ENCODE measurements at regions not wholly inside any gene's neighbourhood (a gene's known extent, or its start where the extent isn't known, plus 50 kb on each side); places are given as distances from the start of the nearest gene placed in this dataset.

DNA sequence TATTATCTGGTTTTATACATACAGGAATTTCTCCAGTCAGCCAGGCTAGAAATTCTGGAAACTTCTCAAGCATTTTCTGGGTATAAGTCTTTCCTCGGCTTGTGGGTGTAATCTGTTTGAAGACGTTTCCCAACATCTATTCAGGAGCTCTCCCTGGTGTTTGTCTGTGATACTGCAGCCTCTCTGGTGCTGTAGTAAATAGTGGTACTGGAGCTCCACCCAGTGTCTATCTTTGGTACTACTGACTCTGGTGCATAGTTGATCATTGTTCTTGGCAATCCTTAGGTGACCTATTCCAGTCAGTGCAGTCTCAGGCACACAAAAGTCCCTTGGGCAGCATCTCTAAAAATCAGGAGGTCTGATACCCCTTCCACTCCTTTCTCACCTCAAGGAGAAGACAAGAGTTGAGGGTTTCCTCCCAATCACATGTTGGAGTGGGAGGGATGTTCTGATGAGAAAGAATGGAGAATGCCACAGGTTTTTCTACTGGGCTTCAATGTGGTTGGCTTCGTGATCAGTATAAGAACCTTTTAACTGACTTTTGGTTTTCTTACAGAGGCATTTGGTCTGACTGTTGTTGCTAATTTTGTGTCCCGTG is 115.5 kb downstream of the CYSLTR2 start:
- TF ChIP-seq POLR2A (IDR thresholded peaks at IDR 0.05) (peak in 1 of 2 donors; percentile 55), CTCF (IDR thresholded peaks at IDR 0.05) (peak; percentile 99 to 100 (median 100))
